Esophagus mucosa (tissue), 1 donor: ENCODE measurements at regions not wholly inside any gene's neighbourhood (a gene's known extent, or its start where the extent isn't known, plus 50 kb on each side); places are given as distances from the start of the nearest gene placed in this dataset.

Experiments used
- ATAC-seq: fragments of 200-7000 bp; cut with Tn5 transposase; one replicate; pipeline ENCODE4 v1.9.1; 2020
- donor health status: DM: yes; HTN: yes; CAD: no.

DNA sequence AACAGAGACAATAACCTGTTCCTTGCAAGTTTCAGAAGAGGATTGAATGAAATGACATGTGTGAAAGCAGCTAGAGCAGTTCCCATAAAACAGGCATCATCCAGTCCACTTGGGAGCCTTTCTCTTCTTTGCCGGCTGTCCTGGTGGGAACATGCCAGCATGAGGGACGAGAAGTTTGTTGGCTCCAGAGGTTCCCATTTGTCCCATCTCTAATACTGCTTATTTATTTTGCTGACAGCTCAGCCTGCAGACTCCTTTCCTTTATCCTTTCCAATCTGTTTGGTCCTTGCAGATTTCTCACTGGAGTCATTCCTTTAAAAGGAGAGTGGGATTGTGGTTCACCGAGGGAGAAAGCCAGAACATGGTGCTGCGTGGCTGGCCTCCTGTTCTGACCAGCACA is 321.5 kb upstream of the CLINT1 start:
- ATAC-seq: no peak

DNA sequence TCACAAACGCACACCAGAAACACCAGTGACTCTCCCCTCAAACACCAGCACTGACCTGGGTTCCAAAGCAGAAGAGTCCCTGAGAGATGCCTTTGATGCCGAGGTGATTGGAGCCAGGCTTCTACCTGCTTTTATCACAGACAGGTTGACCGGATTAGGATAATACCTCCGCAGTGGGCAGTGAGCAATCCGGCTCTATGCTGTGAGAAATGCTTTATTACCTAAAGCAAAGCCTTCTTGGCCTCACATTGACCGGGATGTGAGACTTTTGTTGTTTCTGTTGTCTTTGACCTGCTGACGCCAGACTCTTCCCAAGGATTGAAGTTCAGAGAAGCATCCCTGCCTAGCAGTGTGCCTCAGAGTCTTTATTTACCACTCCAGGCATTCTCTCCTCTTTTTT is 320.3 kb upstream of the CLINT1 start:
- no peak for ATAC-seq

DNA sequence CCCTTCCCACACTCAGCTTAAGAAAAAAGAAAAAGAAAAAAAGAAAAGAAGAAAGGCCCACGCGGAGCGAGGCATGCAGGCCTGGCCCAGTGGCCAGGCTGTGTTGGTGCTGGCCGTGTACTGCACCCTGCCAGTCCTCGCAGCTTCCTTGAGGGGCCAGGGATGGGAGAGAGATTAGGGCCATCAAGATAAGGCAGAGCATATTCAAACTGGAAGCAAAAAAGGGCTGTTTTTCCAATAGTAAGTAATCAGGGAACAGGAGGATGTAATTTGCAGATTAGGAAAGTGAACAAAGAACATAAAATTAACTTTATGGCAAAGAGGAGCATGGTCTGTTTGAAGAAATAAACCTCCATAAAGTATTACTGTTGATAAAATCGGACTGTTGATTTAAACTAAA is 319.6 kb upstream of the CLINT1 start:
- no peak for ATAC-seq

DNA sequence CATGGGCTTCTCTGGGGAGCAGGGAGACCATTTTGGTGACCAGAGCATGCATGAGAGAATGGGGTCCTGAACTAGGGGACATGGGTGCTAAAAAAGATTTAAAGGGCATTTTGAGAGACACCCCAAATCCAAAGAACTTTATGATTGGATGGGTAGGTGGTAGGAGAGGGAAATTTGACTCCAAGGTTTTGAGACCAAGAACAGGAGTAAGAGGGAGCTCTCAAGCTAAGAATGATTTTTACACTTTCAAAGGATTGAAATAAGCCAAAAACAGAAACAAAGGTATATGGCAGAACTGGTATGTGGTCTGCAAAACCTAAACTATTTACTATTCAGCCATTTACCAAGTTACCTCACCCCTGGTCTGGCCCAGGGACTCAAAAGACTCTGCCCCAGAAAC is 318.2 kb upstream of the CLINT1 start:
- ATAC-seq: no peak

DNA sequence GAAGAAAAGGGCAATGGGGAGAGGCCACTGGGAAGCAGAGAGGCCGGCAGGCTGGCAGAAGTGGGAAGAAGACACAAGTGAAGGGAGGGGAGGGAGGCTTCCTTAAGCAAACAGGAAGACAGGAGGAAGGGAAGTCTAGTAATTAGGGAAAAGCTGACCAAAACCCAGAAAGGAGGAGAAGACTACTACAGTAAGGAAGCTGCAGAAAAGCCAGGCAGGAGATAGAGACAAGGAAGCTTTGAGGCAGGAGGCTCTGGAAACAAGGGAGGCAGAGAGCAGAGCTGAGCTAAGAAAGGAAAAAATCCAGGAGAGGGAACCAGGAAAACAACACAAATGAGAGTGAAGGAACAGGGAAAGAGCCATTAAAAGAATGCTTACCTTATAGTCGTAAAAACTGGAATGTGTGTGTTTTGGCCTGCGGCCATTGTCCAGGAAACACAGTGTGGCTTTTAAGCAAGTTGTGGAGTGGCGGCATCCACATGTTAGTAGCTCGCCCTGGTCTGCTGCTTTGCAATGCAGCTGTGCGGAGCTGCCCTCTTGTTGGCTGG is 317.1 kb upstream of the CLINT1 start:
- ATAC-seq: no peak

DNA sequence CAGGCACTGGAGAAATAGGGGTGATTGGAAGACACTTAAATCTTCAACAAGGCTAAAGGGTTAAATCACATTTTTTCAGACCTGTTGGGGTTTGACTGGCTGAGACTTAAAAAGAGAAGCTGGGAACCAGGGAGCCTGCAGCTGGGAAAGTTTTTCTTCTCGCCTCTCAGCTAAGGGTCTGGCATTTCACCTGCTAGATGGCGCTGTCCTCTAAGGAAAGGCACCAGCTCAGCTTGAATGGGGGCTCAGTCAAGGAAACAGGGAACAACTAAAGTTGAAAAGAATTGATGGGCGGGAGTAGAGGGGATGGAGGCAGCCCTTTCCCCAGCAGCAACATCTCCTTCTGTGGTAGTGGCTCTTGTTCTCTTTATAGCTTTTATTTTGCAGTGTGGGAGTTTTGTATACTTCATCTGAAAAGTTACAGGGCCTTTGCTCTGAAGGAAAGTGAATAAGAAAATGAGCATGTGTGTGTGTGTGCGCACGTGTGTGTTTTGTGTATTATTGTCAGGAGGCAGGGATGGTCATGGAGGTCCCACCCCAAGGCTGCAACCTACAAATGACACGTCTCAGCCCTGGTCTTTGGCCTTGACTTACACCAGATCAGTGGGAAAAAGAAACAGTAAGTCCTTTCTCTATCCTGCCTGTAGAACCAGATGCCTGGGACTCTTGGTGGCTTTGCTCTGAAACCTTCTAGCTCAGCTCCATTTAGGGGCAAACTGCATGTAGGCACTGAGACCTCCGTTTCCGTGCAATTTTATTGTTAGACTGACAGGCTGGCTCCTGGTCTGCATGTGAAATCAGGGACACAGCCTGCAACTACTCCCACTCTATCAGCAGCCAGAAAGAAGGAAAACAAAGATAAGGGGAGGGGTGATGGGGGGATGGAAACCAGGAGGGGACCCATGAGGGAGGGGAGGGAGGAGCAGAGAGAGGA is 316.2 kb upstream of the CLINT1 start:
- ATAC-seq: peak; percentile 48

DNA sequence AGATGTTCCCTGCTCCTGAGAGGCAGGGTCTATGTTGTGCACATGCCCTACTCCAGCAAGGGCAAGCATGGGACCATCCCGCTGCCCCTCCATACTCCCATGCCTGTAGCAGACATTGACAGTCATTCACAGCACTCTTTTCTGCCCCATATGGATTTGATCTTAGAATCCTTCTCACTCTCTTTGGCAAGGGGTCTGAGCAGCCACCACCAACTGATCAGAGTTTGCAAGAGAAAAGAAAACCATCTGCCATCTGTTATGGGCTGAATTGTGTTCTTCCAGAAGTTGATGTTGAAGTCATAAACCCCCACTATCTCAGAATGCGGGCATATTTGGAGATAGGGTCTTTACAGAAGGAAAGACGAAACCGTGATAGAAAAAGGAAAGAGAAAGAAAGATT is 315.1 kb upstream of the CLINT1 start:
- ATAC-seq: no peak

DNA sequence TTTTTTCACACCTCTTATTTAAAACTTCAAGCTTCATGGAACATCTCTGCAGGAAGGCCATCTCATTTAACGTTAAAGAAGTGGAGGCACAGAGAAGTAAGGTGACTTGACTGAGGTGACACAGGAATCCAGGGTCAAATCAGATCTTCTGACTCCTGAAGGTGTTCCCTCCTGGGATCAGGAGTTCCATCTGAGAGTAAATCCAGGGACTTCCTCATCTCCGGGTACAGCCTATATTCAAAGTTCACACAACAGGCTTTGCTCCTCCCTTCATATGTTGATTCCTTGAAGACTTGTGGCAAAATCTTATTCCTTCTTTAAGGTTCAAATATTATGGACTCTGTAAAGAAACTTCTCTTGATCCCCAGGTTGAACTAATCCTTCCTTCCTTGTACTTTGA is 313.1 kb upstream of the CLINT1 start:
- ATAC-seq: no peak

DNA sequence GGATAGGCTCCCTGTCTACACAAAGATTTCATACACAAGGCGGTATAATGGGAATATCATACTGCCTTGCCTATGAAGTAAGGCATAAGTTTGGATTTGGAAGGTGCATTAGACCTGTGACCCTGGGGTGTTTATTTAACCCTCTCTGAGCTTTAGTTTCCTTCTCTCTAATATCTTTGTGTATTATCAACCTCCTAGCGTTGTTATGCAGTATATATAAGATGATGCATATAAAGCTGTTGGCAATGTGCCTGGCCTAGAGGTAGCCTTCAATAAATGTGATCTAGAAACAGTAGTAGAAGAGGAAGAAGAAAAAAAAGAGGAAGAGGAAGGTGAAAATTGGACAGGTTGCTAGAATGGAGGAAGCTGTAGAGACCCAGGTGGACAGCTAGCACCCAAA is 311.6 kb upstream of the CLINT1 start:
- no peak for ATAC-seq

DNA sequence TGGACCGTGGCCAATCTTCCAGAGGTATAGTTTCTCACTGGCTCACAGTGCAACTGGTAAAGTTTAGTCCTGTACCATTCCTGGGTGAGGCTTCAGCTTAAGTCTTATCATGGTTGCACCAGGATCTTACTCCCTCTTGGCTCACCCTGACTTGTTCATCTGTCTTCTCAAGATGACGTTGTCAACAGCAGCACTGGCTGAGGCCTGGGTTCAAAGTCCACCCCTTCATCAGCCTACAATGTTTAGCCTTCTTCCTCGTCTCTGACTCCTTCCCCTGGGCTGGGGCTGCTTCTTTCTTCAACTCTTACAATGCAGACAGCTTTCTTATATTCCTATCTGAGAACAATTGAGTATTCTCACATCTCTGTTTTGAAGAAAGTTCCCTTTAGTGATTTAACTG is 311.1 kb upstream of the CLINT1 start:
- ATAC-seq: no peak

DNA sequence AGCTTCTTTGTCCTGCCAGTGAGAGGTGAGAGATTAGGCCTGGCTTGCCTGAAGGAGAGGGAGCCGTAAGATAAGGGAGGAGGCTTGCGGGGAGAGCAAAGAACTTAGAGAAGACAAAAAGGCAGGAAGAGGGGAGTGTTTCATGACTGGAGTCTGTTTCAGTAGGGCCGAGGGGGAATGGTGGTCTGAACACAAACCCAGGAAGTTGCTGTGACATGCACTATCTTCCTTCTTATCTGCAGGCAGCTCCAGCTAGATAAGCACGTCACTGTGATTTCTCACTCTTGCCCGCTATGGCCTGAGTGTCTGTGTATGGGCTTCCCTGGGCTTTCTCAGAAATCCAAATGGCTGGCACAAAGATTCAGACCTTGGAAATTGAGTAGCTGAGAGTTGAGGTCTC is 307.5 kb upstream of the CLINT1 start:
- no peak for ATAC-seq

DNA sequence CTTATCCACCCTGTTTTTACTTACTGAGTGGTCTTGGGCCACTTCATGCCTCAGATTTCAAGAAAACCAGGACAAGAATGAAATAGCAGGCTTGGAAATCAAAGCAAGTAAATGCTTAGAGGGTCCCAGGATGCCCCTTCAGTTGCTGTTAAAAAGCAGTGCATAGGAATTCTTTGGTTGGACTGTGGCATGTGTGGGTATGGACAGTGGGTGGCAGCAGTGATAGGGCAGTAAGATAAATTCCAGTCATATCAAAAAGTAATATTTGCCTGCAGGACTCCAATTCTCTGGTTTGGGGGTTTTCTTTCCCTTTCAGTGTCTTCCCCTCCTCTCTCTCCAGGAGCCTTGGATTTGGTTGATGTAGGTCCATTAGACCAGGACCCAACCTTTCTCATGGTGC is 306.7 kb upstream of the CLINT1 start:
- ATAC-seq: no peak

DNA sequence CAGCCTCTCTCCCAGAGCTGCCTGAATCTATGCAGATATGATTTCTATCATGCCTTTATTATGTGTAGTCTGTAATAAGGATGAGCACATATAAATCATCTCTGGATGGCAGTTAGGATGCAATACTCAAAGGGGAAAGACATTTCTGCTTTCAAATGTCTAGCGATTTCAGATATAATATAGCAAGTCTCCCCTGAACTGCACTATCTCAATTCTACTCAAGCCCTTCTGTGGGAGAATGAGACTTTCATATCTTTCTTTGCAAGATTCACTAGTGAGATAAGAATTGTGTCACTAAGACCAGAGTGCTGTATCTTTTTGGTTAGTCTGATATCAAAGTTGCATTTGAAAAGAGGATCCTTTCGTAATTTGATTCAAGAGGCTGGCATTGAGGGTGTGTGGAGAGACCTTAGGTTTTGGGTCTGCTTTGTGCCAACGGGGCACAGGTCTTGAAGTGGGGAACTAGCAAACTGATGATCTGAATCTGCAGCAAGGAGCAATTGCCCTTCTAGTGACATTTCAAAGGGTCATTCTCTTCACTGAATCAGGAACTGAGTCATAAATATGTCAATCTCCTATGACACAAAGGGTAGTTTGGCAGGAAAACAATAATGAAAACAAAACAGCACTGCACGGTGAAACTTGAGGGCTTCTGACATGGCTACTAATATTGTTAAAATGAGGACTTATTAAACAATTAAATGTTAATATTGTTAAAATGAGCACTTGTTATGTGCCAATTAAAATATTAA is 305.5 kb upstream of the CLINT1 start:
- ATAC-seq: no peak

DNA sequence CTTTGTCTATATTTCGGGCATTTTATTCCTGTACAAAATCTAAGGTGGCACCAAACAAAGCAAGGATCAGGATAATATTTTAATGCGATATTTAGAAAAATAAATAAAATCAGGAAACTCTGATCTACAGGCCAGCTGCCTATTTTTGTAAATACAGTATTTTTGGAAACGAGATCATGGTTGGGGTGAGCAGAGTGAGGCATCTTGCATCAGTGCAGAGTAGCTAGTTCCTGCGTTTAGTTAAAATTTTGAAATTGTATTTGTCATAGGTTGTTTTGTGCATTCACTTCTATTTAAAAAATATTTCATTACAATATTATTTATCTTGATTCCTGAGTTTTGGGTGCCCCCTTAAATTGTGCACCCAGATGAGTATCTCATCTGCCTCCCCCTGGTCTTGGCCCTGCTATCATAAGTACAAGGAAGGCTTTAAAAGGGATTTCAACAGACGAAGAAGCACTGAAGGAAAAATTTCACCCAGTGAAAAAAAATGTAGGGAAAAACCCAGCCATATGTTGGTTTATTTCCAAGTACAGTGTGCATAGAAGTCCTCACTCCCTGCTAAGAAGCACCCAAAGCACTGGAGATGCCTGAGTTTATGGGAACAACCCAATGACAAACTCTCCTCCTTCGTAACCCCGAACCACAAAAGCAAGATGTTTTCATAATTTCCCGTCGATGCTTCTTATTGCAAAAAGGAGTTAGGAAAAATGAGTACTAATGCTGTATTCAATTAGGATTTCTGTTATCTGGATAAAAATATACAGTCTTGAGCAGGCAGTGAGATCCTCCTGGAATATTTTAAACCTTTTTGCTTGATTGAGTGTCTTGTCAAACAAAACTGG is 304.7 kb upstream of the CLINT1 start:
- ATAC-seq: no peak

DNA sequence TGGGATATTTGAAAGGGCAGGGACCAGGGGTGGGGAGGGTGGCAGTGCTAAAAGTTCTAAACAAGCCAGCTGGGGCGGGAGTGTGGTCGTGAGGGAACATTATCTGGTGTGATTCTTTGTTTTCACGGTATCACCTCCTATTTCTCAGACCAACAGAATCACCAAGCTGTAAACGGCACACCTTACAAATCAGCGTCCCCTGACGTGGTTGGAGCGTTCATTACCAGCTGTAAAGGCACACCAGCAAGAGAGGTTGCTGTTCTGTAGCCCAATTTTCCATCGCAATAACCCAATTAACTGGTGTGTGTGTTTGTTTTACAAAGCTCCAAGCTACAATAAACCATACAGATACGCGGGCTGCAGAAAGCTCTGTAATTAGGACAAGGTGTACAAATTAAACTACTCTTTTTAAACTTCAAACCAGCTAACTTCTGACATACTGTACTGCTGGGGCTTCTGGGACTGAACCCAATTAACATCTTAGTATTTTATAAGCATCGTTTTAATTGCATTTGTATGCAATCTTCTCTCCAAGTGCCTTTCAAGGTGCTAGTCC is 303.6 kb upstream of the CLINT1 start:
- ATAC-seq: no peak

DNA sequence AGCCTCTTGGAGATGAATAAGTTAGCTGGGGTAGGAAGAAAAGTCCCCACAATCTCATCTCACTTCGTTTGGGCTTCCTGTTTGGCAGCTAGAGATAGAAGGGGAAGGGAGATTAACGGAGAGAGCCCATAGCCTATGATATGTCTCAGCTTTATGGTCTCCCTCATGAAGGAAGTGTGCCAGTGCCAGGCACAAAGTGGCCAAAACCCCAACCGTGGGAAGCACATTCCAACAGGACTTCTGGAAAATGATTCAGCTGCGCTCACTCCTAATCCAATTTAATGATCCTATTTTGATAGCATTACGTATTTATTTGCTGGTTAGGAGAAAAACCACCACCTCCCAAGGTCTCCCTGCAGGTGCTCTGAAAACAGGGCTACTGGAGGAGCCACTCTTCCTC is 303.1 kb upstream of the CLINT1 start:
- no peak for ATAC-seq

DNA sequence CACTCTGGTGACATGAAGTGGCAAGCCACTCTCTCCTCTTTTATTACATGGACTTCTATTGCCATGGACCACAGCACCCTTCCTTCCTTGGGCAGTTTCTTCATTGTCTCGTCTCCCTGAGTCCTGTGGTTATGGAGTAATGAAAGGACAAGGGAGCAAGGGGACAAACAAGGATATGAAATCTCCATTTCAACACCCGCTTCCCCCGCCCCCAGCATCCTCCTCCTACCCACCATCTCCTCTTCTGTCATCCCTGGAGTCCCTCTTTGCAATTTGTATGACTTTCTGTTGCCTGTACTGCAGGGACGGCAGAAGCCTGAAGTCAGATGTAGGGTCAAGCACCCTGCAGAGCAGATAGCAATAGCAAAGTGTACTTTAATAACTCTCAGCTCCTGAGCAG is 300.7 kb upstream of the CLINT1 start:
- no peak for ATAC-seq

DNA sequence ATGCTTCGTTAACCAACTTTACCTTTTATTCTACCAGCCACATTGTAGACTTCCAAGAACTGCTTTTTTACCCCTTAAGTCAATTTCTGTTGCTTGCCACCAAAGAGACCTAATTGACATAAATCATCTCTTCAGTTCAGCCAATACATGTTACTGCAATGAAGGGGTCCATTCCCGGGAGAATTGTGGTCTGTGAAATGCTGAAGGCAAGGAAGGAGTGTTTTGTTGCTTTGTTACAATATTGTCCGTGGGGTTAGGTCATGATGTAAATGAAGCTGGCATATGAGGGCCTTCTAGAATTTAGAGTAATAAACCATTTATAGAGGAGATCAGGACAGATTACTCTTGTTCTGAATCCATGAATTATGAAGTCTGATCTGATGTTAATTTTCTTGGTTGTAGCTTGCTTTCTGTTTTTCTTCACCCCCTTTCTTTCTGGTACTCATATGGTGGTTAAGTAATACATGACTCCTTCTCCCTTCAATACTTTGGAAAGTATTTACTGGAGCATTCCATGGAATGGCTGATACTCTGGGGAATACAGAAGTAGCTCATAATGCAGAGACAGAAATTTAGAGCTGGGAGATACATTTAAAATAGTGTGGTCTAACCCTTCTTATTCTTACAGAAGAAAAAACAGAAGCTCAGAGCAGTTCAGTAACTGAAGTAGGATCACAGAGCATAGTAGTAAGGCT is 297.0 kb upstream of the CLINT1 start:
- ATAC-seq: no peak

DNA sequence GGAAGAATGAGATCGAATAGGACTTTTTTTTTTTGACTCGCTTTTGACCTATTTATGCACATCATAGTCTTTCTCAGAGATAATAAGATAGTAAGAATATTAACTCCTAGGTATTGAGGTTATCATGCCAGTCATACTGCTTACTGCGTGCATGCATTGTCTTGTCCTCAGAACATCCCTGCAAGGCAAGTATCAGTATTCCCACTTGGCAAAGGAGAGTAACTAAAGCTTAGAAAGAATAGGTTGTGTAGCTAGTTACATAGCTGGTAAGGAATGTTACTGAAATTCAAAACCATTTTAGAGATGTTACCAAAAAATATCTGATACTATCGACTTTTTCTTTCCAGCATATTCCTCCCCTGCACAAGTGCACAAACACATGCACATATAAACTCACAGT is 296.1 kb upstream of the CLINT1 start:
- ATAC-seq: no peak

DNA sequence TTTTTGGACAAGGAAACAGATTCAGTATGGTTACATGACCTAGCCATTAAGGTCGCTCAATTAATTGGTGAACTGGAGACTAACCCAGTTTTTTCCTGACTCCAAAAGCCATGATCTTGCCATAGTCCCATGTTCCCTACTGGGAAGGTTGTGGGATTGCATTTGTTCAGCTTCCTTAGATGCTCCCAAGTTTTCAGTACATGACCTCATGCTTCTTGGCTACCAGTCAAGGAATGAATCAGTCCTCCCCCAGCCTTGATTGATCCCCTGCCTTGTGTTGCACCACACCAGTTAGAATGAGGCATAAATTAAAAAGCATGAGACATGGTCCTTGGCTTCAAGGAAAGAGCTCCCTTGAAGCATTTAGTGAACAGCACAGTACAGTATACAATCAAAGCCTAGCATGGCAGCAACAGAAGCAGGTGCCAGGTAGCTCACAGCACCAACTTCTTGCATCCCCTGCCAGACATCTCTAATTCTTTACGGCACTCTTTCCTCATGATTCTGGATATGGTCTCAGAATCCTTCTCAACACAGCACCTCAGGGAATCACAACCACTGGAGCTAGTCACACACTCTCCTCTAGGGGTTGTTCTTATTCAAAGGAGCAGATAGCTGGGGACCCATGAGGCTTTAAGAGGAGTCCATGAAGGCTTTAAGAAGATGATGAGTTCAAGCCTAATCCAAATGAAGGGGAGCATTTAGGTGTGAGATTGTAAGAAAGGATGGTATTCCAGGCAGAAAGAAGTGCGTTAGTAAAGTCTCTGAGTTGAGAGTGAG is 295.5 kb upstream of the CLINT1 start:
- peak; percentile 89 for ATAC-seq

DNA sequence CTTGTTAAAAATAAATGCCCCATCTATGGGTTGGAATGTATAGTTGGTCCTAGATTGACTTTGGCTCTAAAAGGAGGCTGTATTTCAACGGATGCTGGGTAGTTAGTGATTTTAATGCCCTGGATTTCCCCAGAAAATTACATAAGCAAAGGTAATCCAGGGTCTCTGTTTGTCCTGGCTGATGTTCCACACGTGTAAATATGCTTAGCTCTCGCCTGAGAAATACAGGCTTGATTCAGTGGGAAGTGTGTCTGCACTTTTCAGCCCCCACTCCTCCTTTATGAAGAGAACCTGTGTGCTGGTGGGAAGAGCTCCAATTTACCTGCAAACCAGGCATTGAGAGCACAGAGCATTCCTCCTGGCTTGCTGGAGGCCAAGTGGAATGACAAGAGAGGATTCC is 294.6 kb upstream of the CLINT1 start:
- no peak for ATAC-seq
